ENCODE measurements at regions not wholly inside any gene's neighbourhood (a gene's known extent, or its start where the extent isn't known, plus 50 kb on each side); places are given as distances from the start of the nearest gene placed in this dataset.

- TF ChIP-seq, protein P1, sequence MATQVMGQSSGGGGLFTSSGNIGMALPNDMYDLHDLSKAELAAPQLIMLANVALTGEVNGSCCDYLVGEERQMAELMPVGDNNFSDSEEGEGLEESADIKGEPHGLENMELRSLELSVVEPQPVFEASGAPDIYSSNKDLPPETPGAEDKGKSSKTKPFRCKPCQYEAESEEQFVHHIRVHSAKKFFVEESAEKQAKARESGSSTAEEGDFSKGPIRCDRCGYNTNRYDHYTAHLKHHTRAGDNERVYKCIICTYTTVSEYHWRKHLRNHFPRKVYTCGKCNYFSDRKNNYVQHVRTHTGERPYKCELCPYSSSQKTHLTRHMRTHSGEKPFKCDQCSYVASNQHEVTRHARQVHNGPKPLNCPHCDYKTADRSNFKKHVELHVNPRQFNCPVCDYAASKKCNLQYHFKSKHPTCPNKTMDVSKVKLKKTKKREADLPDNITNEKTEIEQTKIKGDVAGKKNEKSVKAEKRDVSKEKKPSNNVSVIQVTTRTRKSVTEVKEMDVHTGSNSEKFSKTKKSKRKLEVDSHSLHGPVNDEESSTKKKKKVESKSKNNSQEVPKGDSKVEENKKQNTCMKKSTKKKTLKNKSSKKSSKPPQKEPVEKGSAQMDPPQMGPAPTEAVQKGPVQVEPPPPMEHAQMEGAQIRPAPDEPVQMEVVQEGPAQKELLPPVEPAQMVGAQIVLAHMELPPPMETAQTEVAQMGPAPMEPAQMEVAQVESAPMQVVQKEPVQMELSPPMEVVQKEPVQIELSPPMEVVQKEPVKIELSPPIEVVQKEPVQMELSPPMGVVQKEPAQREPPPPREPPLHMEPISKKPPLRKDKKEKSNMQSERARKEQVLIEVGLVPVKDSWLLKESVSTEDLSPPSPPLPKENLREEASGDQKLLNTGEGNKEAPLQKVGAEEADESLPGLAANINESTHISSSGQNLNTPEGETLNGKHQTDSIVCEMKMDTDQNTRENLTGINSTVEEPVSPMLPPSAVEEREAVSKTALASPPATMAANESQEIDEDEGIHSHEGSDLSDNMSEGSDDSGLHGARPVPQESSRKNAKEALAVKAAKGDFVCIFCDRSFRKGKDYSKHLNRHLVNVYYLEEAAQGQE (IDR thresholded peaks at IDR 0.05; ENCODE audit: low read depth) = no peak
- no peak for TF ChIP-seq CEBPB (IDR thresholded peaks at IDR 0.05; ENCODE audit: low read depth)
- no peak for TF ChIP-seq RAD21 (IDR thresholded peaks at IDR 0.05; ENCODE audit: low read depth)
- no peak for TF ChIP-seq JUND (IDR thresholded peaks at IDR 0.05)
Observed at GRCh38 chr7:56291-56913, 136.0 kb upstream of the FAM20C start (continued).

GRCh38 chr7:57071-57470 is 135.3 kb upstream of the FAM20C start:
- ChIA-PET RAD21 (ENCODE audit: low non-redundant PET in 1 of 2, low total read pairs in 2 of 2, uncharacterized antibody in 2 of 2, unreplicated experiment in 2 of 2) (no interaction called here), CTCF (no interaction called here), POLR2A (no interaction called here)
- H3K27me3 ChIP-seq (ENCODE audit: insufficient read depth, low read length) = no peaks in the 10 kb centered on the region
- TF ChIP-seq CEBPB (IDR thresholded peaks at IDR 0.05; ENCODE audit: low read depth) = no peak
- TF ChIP-seq EZH2 (IDR thresholded peaks at IDR 0.05) = no peak
- no peak for TF ChIP-seq ZFX (IDR thresholded peaks at IDR 0.05)
- no peak for TF ChIP-seq ZBTB33 (IDR thresholded peaks at IDR 0.05; ENCODE audit: extremely low read depth, insufficient replicate concordance, low read length)
- no peak for TF ChIP-seq EGR1 (IDR thresholded peaks at IDR 0.05; ENCODE audit: low read depth)
- TF ChIP-seq SP1 (IDR thresholded peaks at IDR 0.05; ENCODE audit: low read depth) = no peak
- no peak for TF ChIP-seq POLR2A (IDR thresholded peaks at IDR 0.05; ENCODE audit: borderline replicate concordance, extremely low read depth, insufficient read depth, insufficient read length)
- TF ChIP-seq SRF (IDR thresholded peaks at IDR 0.05; ENCODE audit: low read depth) = no peak
- no peak for TF ChIP-seq RAD21 (IDR thresholded peaks at IDR 0.05; ENCODE audit: low read depth)
- no peak for TF ChIP-seq SIN3A (IDR thresholded peaks at IDR 0.05; ENCODE audit: low read depth)
- TF ChIP-seq ATF3 (IDR thresholded peaks at IDR 0.05) = no peak
- no peak for TF ChIP-seq EZH2phosphoT487 (IDR thresholded peaks at IDR 0.05; ENCODE audit: borderline replicate concordance)
- no peak for TF ChIP-seq CBX3 (IDR thresholded peaks at IDR 0.05; ENCODE audit: low read depth)
- no peak for TF ChIP-seq YY1 (IDR thresholded peaks at IDR 0.05; ENCODE audit: extremely low read depth, insufficient replicate concordance, low read depth, low read length)
- H3K9me3 ChIP-seq (ENCODE audit: control insufficient read depth in 1 of 2, insufficient read depth in 1 of 2, low read depth in 1 of 2, low read length in 2 of 2) = no peaks in the 10 kb centered on the region
- H3K4me1 ChIP-seq (ENCODE audit: control insufficient read depth in 1 of 2, insufficient read depth in 2 of 2, low read length in 2 of 2) = no peaks in the 10 kb centered on the region
- H2AFZ ChIP-seq (ENCODE audit: low read depth, low read length, poor library complexity, severe bottlenecking) = no peak overlapping the region
- BruUV-seq (replicated peaks) = no TSS peak
- no peak overlapping the region for H3K27ac ChIP-seq (ENCODE audit: low read depth, low read length)
- no peaks in the 10 kb centered on the region for H4K20me1 ChIP-seq (ENCODE audit: insufficient read depth)
- H3K9ac ChIP-seq (ENCODE audit: low read length) = no peak overlapping the region
- DNase-seq (ENCODE audit: low read depth, low spot score) (no peak), ATAC-seq (no peak)
- no peaks in the 10 kb centered on the region for H3K36me3 ChIP-seq (ENCODE audit: control insufficient read depth in 1 of 2, insufficient read depth in 2 of 2, low read length in 2 of 2)
- H3K4me3 ChIP-seq (replicated peaks in 1 of 2; ENCODE audit: low read depth in 1 of 2, low read length in 2 of 2) = no peak overlapping the region
- H3K79me2 ChIP-seq (ENCODE audit: insufficient read depth, low read length) = no peaks in the 10 kb centered on the region
- H3K9me2 ChIP-seq (ENCODE audit: insufficient read depth) = no peaks in the 10 kb centered on the region
- H3K4me2 ChIP-seq (ENCODE audit: low read length) = no peak overlapping the region
- intact Hi-C loops (cut with micrococcal nuclease) = no loop called here
